ENCODE measurements at regions not wholly inside any gene's neighbourhood (a gene's known extent, or its start where the extent isn't known, plus 50 kb on each side); places are given as distances from the start of the nearest gene placed in this dataset.

GRCh38 chr4:130632731-130633604 is 1537.0 kb downstream of the C4orf33 start:
- no peak for DNase-seq (ENCODE audit: low spot score)

- DNase-seq (ENCODE audit: low spot score), result no peak
Observed at GRCh38 chr4:130636486-130636885, 1540.5 kb downstream of the C4orf33 start.

GRCh38 chr4:130640592-130640991 is 1544.6 kb downstream of the C4orf33 start:
- no peak for DNase-seq (ENCODE audit: low spot score)

GRCh38 chr4:130646886-130647285 is 1550.9 kb downstream of the C4orf33 start:
- DNase-seq (ENCODE audit: low spot score), result no peak

- DNase-seq (ENCODE audit: low spot score), result no peak
Observed at GRCh38 chr4:130648570-130648969, 1552.6 kb downstream of the C4orf33 start.

GRCh38 chr4:130653842-130654241 is 1557.9 kb downstream of the C4orf33 start:
- DNase-seq (ENCODE audit: low spot score), result no peak

- DNase-seq (ENCODE audit: low spot score), result no peak
Observed at GRCh38 chr4:130659320-130659719, 1563.4 kb downstream of the C4orf33 start.

GRCh38 chr4:130668859-130669258 is 1572.9 kb downstream of the C4orf33 start:
- DNase-seq (ENCODE audit: low spot score), result no peak

GRCh38 chr4:130675266-130675665 is 1579.3 kb downstream of the C4orf33 start:
- no peak for DNase-seq (ENCODE audit: low spot score)

GRCh38 chr4:130689181-130689580 is 1593.2 kb downstream of the C4orf33 start:
- no peak for DNase-seq (ENCODE audit: low spot score)

- DNase-seq (ENCODE audit: low spot score), result no peak
Observed at GRCh38 chr4:130698251-130698650, 1602.3 kb downstream of the C4orf33 start.

GRCh38 chr4:130699004-130699403 is 1603.1 kb downstream of the C4orf33 start:
- no peak for DNase-seq (ENCODE audit: low spot score)

- no peak for DNase-seq (ENCODE audit: low spot score)
Observed at GRCh38 chr4:130703211-130703935, 1607.4 kb downstream of the C4orf33 start.

GRCh38 chr4:130705023-130705422 is 1609.1 kb downstream of the C4orf33 start:
- DNase-seq (ENCODE audit: low spot score), result no peak

GRCh38 chr4:130712038-130712437 is 1616.1 kb downstream of the C4orf33 start:
- peak; percentile 55 for DNase-seq (ENCODE audit: low spot score)

- DNase-seq (ENCODE audit: low spot score), result no peak
Observed at GRCh38 chr4:130714006-130714405, 1618.1 kb downstream of the C4orf33 start.

GRCh38 chr4:130722361-130722760 is 1626.4 kb downstream of the C4orf33 start:
- DNase-seq (ENCODE audit: low spot score), result peak; percentile 13

- DNase-seq (ENCODE audit: low spot score), result no peak
Observed at GRCh38 chr4:130736436-130737185, 1640.7 kb downstream of the C4orf33 start.

- no peak for DNase-seq (ENCODE audit: low spot score)
Observed at GRCh38 chr4:130738233-130738632, 1642.3 kb downstream of the C4orf33 start.

GRCh38 chr4:130747842-130748241 is 1651.9 kb downstream of the C4orf33 start:
- peak; percentile 1 for DNase-seq (ENCODE audit: low spot score)

- no peak for DNase-seq (ENCODE audit: low spot score)
Observed at GRCh38 chr4:130753926-130754325, 1658.0 kb downstream of the C4orf33 start.

- DNase-seq (ENCODE audit: low spot score), result no peak
Observed at GRCh38 chr4:130760246-130760645, 1664.3 kb downstream of the C4orf33 start.
